ENCODE measurements at regions not wholly inside any gene's neighbourhood (a gene's known extent, or its start where the extent isn't known, plus 50 kb on each side); places are given as distances from the start of the nearest gene placed in this dataset.
A peak's percentile ranks its signal among the peaks of the same experiment; 100 is the strongest.
"Not testable (repeated sequence)": the region's sequence is repeated elsewhere in the genome, so short reads cannot be mapped to it uniquely, and the experiment has no call there.

GRCh38 chr17:72462814-72463213, 342.0 kb downstream of the SOX9 start:
- Histone ChIP-seq H3K9me3 (ENCODE audit: control insufficient read depth in 2 of 2, insufficient read depth in 1 of 2, low read length in 1 of 2) (no peaks in the 10 kb centered on the region), H3K27me3 (ENCODE audit: control insufficient read depth in 2 of 2, insufficient read depth in 1 of 2, low read length in 1 of 2) (peaks cover 0 to 2% of the 10 kb centered on the region in 2 donors), H3K4me3 (ENCODE audit: low read length in 2 of 2) (no peak overlapping the region), H3K4me1 (ENCODE audit: control insufficient read depth in 2 of 2, insufficient read depth in 2 of 2, low read length in 2 of 2) (peaks cover 0 to 3% of the 10 kb centered on the region in 2 donors), H3K36me3 (ENCODE audit: control insufficient read depth in 2 of 2, insufficient read depth in 2 of 2, low read length in 1 of 2) (no peaks in the 10 kb centered on the region), H3K27ac (ENCODE audit: low read depth in 1 of 2, low read length in 1 of 2) (no peak overlapping the region)
- WGBS = 82% methylated on average over 4 of the region's 4 CpGs
- no peak for DNase-seq (ENCODE audit: low read depth in 6 of 9, low spot score in 9 of 9)

- no peak overlapping the region for H3K27ac ChIP-seq (ENCODE audit: low read depth in 1 of 2, low read length in 1 of 2)
- no peaks in the 10 kb centered on the region for H3K36me3 ChIP-seq (ENCODE audit: control insufficient read depth in 2 of 2, insufficient read depth in 2 of 2, low read length in 1 of 2)
- H3K4me3 ChIP-seq (ENCODE audit: low read length in 2 of 2) = no peak overlapping the region
- H3K4me1 ChIP-seq (ENCODE audit: control insufficient read depth in 2 of 2, insufficient read depth in 2 of 2, low read length in 2 of 2) = peaks cover 0 to 3% of the 10 kb centered on the region in 2 donors
- H3K9me3 ChIP-seq (ENCODE audit: control insufficient read depth in 2 of 2, insufficient read depth in 1 of 2, low read length in 1 of 2) = no peaks in the 10 kb centered on the region
- no peak for DNase-seq (ENCODE audit: low read depth in 6 of 9, low spot score in 9 of 9)
- H3K27me3 ChIP-seq (ENCODE audit: control insufficient read depth in 2 of 2, insufficient read depth in 1 of 2, low read length in 1 of 2) = peaks cover 0 to 2% of the 10 kb centered on the region in 2 donors
- 82% methylated on average over 10 of the region's 10 CpGs for WGBS
Measured at GRCh38 chr17:72463287-72464102, 342.7 kb downstream of the SOX9 start.

- not testable (repeated sequence) for H3K9me3 ChIP-seq (ENCODE audit: control insufficient read depth in 2 of 2, insufficient read depth in 1 of 2, low read length in 1 of 2); H3K4me3 ChIP-seq (ENCODE audit: low read length in 2 of 2); H3K36me3 ChIP-seq (ENCODE audit: control insufficient read depth in 2 of 2, insufficient read depth in 2 of 2, low read length in 1 of 2); DNase-seq (ENCODE audit: low read depth in 6 of 9, low spot score in 9 of 9); H3K27ac ChIP-seq (ENCODE audit: low read depth in 1 of 2, low read length in 1 of 2); H3K27me3 ChIP-seq (ENCODE audit: control insufficient read depth in 2 of 2, insufficient read depth in 1 of 2, low read length in 1 of 2); H3K4me1 ChIP-seq (ENCODE audit: control insufficient read depth in 2 of 2, insufficient read depth in 2 of 2, low read length in 2 of 2)
- WGBS = 96% methylated on average over 5 of the region's 5 CpGs
Measured at GRCh38 chr17:72464221-72464620, 343.4 kb downstream of the SOX9 start.

GRCh38 chr17:72465191-72466024, 344.6 kb downstream of the SOX9 start:
- Histone ChIP-seq H3K4me1 (ENCODE audit: control insufficient read depth in 2 of 2, insufficient read depth in 2 of 2, low read length in 2 of 2) (peaks cover 0 to 3% of the 10 kb centered on the region in 2 donors), H3K36me3 (ENCODE audit: control insufficient read depth in 2 of 2, insufficient read depth in 2 of 2, low read length in 1 of 2) (no peaks in the 10 kb centered on the region), H3K4me3 (ENCODE audit: low read length in 2 of 2) (no peak overlapping the region), H3K9me3 (ENCODE audit: control insufficient read depth in 2 of 2, insufficient read depth in 1 of 2, low read length in 1 of 2) (no peaks in the 10 kb centered on the region), H3K27ac (ENCODE audit: low read depth in 1 of 2, low read length in 1 of 2) (no peak overlapping the region), H3K27me3 (ENCODE audit: control insufficient read depth in 2 of 2, insufficient read depth in 1 of 2, low read length in 1 of 2) (peaks cover 0 to 2% of the 10 kb centered on the region in 2 donors)
- no peak for DNase-seq (ENCODE audit: low read depth in 6 of 9, low spot score in 9 of 9)
- 77% methylated on average over 18 of the region's 18 CpGs for WGBS

GRCh38 chr17:72466199-72466598, 345.4 kb downstream of the SOX9 start:
- no peak overlapping the region for H3K4me3 ChIP-seq (ENCODE audit: low read length in 2 of 2)
- no peaks in the 10 kb centered on the region for H3K36me3 ChIP-seq (ENCODE audit: control insufficient read depth in 2 of 2, insufficient read depth in 2 of 2, low read length in 1 of 2)
- H3K27ac ChIP-seq (ENCODE audit: low read depth in 1 of 2, low read length in 1 of 2) = no peak overlapping the region
- DNase-seq (ENCODE audit: low read depth in 6 of 9, low spot score in 9 of 9) = no peak
- peaks cover 0 to 3% of the 10 kb centered on the region in 2 donors for H3K4me1 ChIP-seq (ENCODE audit: control insufficient read depth in 2 of 2, insufficient read depth in 2 of 2, low read length in 2 of 2)
- no peaks in the 10 kb centered on the region for H3K9me3 ChIP-seq (ENCODE audit: control insufficient read depth in 2 of 2, insufficient read depth in 1 of 2, low read length in 1 of 2)
- H3K27me3 ChIP-seq (ENCODE audit: control insufficient read depth in 2 of 2, insufficient read depth in 1 of 2, low read length in 1 of 2) = peaks cover 0 to 2% of the 10 kb centered on the region in 2 donors

GRCh38 chr17:72466606-72467005, 345.8 kb downstream of the SOX9 start:
- Histone ChIP-seq H3K36me3 (ENCODE audit: control insufficient read depth in 2 of 2, insufficient read depth in 2 of 2, low read length in 1 of 2) (no peaks in the 10 kb centered on the region), H3K4me3 (ENCODE audit: low read length in 2 of 2) (no peak overlapping the region), H3K27me3 (ENCODE audit: control insufficient read depth in 2 of 2, insufficient read depth in 1 of 2, low read length in 1 of 2) (peaks cover 0 to 2% of the 10 kb centered on the region in 2 donors), H3K4me1 (ENCODE audit: control insufficient read depth in 2 of 2, insufficient read depth in 2 of 2, low read length in 2 of 2) (peaks cover 0 to 3% of the 10 kb centered on the region in 2 donors), H3K9me3 (ENCODE audit: control insufficient read depth in 2 of 2, insufficient read depth in 1 of 2, low read length in 1 of 2) (no peaks in the 10 kb centered on the region), H3K27ac (ENCODE audit: low read depth in 1 of 2, low read length in 1 of 2) (no peak overlapping the region)
- DNase-seq (ENCODE audit: low read depth in 6 of 9, low spot score in 9 of 9) = no peak
- 78% methylated on average over 3 of the region's 3 CpGs for WGBS

GRCh38 chr17:72467841-72468653, 347.2 kb downstream of the SOX9 start:
- WGBS = 54% methylated on average over 21 of the region's 21 CpGs
- DNase-seq (ENCODE audit: low read depth in 6 of 9, low spot score in 9 of 9) = peak in 2 of 9 donors; percentile 6 to 18
- H3K27ac ChIP-seq (ENCODE audit: low read depth in 1 of 2, low read length in 1 of 2) = peak overlapping the region in 1 of 2 donors; percentile 15

GRCh38 chr17:72468841-72469240, 348.0 kb downstream of the SOX9 start:
- WGBS = 89% methylated on average over 4 of the region's 4 CpGs
- DNase-seq (ENCODE audit: low read depth in 6 of 9, low spot score in 9 of 9) = no peak
- H3K27ac ChIP-seq (ENCODE audit: low read depth in 1 of 2, low read length in 1 of 2) = no peak overlapping the region
- no peak overlapping the region for H3K4me3 ChIP-seq (ENCODE audit: low read length in 2 of 2)
- no peaks in the 10 kb centered on the region for H3K36me3 ChIP-seq (ENCODE audit: control insufficient read depth in 2 of 2, insufficient read depth in 2 of 2, low read length in 1 of 2)
- H3K9me3 ChIP-seq (ENCODE audit: control insufficient read depth in 2 of 2, insufficient read depth in 1 of 2, low read length in 1 of 2) = no peaks in the 10 kb centered on the region
- peaks cover 0 to 3% of the 10 kb centered on the region in 2 donors for H3K4me1 ChIP-seq (ENCODE audit: control insufficient read depth in 2 of 2, insufficient read depth in 2 of 2, low read length in 2 of 2)
- H3K27me3 ChIP-seq (ENCODE audit: control insufficient read depth in 2 of 2, insufficient read depth in 1 of 2, low read length in 1 of 2) = peaks cover 0 to 2% of the 10 kb centered on the region in 2 donors

More at GRCh38 chr17:72467841-72468653, 347.2 kb downstream of the SOX9 start:
- Histone ChIP-seq H3K36me3 (ENCODE audit: control insufficient read depth in 2 of 2, insufficient read depth in 2 of 2, low read length in 1 of 2) (no peaks in the 10 kb centered on the region), H3K27me3 (ENCODE audit: control insufficient read depth in 2 of 2, insufficient read depth in 1 of 2, low read length in 1 of 2) (peaks cover 0 to 2% of the 10 kb centered on the region in 2 donors), H3K9me3 (ENCODE audit: control insufficient read depth in 2 of 2, insufficient read depth in 1 of 2, low read length in 1 of 2) (no peaks in the 10 kb centered on the region), H3K4me1 (ENCODE audit: control insufficient read depth in 2 of 2, insufficient read depth in 2 of 2, low read length in 2 of 2) (peaks cover 0 to 3% of the 10 kb centered on the region in 2 donors), H3K4me3 (ENCODE audit: low read length in 2 of 2) (no peak overlapping the region)

All from thymus (tissue), 11 donors.